EL (cell line): ENCODE measurements at regions not wholly inside any gene's neighbourhood (a gene's known extent, or its start where the extent isn't known, plus 50 kb on each side); places are given as distances from the start of the nearest gene placed in this dataset.

Source experiments
- DNase-seq: peaks from one replicate; pipeline ENCODE4 v3.0.0-alpha.2; 2016

DNA sequence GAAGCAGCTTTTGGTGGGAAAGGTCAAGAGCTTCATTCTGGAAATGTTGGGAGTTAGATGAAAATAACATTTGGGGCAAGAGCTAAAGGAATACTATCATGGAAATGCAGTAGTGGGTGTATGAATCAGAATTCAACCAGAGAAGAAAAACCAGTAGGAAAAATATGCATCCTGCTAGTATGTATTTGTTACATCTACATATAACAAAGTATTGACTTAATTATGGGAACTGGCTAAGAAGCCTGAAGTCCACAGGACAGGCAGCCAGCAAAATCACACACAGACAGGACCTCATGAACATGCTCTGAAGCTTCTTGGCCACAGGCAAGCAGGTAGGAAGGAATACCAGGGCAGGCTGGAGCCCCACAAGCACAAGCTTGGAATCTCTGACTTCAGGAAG, 185.8 kb downstream of the FBXO15 start:
- no peak for DNase-seq

GRCh38 chr18:73959352-73959751, 188.3 kb downstream of the FBXO15 start:
- DNase-seq, result no peak

- DNase-seq, result no peak
Measured at GRCh38 chr18:73954268-73954667, 193.4 kb downstream of the FBXO15 start.

DNA sequence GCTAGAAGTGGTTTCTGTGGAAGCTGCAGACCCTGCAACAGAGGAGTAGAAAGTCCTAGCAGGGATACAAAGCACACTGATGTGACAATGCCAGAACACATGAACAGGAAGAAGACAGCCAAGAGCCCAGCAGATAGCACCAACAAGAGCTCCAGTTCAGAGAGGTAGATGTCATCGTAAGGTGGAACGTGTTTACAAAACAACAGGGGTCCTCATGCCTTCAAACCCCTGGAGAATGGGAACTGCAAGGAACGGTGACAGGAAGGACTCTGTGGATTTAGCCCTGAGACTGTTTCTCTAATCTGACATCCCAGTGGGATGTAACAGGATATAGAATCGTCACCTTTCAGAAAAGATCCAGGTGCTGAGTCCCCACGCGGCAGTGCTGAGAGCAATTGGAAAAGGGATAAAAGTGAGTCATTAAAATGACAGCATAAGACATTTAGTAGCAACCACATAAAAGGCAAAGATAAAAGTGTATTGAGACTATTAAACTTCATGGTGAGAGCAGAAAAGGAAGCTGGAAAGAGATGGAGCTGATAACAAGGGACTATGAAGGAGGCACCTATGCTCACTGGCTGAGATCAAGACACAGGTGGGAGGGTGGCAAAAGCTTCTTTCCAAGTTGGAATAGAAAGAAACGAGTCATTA, 195.2 kb downstream of the FBXO15 start:
- no peak for DNase-seq

DNA sequence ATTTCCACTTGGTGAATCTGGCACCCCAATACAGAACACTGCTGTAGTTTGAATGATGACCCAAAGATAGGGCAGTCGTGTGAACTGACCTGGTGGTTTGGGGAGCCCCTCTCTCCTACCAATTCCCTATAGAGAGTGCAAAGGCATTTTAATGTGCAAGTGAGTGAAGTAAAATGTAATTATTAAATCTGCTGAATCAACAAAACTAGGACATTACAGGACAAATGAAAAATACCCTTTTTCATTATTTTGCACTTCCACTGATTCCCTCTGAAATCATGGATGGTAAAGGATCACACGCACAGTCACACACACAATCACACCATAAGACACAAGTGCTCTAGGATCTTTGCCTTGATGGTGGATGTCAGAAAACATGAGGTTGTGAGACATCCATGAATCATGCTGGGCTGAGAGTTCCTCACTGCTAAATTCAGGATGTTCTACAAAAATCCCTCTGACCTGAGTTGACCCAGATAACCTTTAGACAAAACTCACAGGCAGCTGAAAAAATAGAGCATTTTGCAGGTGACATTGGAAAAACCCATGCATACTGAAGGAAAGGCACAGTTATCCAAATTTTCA, 197.4 kb downstream of the FBXO15 start:
- DNase-seq, result no peak

DNA sequence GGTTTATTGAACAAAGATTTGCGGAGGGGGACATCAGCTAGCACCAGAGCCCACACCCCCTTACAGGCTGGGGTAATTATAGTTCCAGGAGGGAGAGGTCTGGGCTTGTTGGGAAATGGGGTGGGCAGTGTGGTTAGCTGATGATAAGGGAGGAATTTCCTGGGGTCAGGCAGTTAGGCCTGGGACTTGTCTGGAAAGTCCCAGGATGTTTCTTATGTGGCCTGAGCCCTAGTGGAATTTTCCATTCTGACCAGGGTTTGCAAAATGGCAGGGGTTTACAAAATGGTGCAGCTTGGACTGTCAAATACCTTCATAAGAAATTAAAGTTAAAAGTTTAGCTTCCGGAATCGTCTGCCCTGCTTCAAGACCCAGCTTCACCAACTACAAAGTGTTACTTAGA, 199.1 kb downstream of the FBXO15 start:
- peak; percentile 42 for DNase-seq

DNA sequence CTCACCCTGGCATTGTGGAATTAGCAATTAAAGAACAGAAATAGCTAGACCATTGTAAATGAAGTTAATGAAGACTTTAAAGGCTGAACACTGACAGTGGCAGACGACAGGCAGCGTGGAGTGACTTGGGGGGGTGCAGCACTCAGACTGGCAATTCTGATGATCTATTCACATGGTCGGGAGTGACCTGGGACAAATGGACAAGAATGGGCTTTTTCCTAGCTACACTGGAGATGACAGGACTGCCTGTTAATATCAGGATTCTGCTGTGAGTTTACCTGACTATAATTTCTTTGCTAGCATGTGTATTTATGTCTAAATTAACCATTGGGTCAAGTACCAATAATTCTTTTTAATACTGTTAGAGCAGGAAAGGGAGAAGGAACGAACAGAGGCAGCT, 199.6 kb downstream of the FBXO15 start:
- no peak for DNase-seq

GRCh38 chr18:73947180-73947921, 200.3 kb downstream of the FBXO15 start:
- DNase-seq, result no peak

DNA sequence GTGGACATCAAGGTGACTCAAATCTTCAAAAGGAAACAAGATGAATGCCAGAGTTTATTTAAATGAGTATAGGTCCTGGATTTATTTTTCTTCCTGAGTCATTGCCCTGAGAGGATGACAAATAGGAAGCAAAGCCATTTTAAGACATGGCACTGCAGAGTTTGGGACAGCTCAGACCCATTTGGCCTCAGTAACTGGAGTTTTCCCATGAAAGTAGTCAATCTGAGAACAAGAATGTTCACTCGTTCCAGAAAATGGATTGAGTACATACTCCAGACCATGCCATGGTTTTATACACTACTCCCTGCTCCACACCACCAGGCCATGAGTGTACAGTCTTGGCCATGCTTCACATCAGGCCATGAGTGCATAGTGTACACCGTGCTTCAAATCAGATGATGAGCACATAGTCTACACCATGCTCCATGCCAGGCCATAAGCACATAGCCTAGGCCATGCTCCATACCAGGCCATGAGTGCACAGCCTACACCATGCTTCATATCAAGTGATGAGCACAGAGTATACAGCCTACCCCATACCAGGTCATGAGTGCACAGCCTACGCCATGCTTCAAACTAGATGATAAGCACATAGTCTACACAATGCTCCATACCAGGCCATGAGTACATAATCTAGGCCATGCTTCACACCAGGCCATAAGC, 202.4 kb downstream of the FBXO15 start:
- DNase-seq, result peak; percentile 13

GRCh38 chr18:73944715-73945114, 202.9 kb downstream of the FBXO15 start:
- no peak for DNase-seq

DNA sequence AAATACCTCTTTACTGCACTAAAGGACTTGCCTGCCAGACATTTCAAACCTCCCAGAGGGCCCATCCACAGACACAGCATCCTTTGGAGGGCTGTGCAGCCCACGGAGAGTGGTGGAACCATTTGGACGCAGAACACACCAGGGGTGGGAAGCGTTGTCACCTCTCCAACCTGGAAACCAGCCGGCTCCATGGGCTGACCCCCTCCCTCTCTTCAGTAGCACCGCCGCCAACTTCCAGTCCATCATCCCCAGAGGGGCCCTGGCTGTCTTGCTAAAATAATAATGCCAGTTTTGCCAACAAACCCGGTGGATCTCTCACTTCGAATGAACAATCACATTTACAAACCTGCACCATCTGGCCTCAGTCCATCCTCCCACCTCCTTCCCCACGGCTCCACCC, 203.9 kb downstream of the FBXO15 start:
- no peak for DNase-seq

GRCh38 chr18:73942956-73943355, 204.7 kb downstream of the FBXO15 start:
- DNase-seq, result no peak

- DNase-seq, result no peak
Measured at GRCh38 chr18:73942081-73942625, 205.5 kb downstream of the FBXO15 start.

- no peak for DNase-seq
Measured at GRCh38 chr18:73940721-73941120, 206.9 kb downstream of the FBXO15 start.

- no peak for DNase-seq
Measured at GRCh38 chr18:73939391-73939790, 208.2 kb downstream of the FBXO15 start.

DNA sequence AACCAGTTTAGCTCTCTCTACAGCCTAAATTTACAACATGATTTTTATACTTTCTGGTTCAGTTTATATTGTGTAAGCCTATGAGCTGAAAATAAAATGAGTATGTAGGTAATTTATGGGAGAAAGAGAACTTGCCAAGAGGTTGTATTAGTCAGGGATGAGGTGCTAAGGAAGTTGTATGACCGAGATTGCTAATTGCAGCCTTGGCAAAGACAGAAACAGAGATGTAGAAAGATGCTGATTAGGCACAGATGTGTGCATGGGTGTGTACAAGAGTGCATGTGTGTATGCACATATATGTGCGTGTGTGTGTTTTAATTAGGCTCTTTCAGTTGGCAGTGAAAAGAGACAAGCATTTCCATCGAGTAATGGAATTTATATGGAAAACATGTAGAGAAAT, 213.9 kb downstream of the FBXO15 start:
- DNase-seq, result no peak

DNA sequence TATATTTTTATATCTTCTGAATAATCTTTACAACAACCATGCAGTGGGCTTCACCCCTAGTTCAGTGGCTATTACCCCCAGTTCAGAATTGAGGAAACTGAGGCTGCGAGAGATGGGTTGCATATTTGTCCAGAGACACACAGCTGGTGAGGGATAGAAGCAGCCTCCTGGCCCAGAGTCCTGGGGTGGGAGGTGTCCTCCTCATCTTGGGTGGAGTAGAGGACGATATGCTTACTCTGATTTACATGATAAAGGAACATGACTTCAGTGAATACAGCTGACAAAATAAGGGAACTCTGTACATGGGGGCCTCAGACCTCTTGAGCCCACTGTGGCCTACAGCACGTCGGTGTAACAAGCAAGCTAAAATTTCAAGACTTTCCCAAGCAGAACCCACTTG, 214.7 kb downstream of the FBXO15 start:
- no peak for DNase-seq

GRCh38 chr18:73927496-73927895, 220.1 kb downstream of the FBXO15 start:
- no peak for DNase-seq

DNA sequence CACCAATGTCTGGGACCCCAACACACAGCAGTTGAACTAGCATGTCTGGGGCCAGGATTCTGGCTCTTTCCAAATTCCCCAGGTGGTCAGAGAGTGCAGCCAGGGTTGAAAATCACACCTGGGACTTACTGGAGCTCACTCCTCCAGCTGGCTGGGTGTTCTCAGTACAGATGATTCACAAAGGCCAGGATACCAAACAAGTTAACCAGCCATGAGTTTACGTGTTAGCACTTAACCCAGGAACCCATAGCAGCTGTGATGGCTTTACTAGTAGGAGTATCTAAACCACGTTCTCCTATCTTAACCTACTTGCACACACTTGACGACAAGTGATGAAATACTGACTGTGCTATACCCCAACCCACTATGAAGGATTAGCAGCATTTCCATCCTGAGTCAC, 222.8 kb downstream of the FBXO15 start:
- DNase-seq, result no peak

DNA sequence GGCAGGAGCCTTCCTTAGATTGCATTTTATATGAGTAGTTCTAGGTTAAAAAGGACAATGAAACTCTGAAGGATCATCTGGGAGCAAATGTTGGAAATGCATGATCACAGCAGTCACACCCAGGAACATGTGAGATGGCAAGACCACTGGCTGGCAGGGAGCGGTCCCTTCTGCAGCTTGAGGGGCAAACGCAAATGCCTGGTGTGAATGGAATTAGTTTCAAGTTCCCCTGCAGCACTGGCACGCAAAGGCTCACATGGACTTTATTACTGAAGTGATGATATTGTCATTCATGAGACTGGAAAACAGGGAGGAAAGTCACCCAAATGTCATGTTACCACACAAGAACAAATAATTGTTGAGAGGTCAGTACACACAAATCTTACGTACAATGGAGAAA, 223.3 kb downstream of the FBXO15 start:
- no peak for DNase-seq

- peak; percentile 30 for DNase-seq
Measured at GRCh38 chr18:73923866-73924265, 223.8 kb downstream of the FBXO15 start.

DNA sequence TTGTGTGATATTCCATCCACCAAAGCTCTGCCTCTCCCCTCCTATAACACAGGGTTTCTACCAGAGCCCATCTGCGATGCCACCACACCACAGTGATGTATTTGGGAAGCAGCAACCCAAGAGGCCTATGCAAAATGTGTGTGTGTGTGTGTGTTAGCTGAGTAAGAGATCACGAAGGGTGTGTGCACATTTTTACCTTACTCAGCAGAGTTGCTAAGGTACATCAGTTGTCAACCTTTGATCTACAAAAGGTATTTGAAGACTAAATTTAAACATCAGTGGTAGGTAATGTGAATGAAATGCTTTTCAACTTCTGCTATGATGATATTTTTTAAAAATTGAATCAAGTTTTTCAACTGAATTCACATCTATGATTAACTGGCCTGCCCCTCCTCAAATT, 227.6 kb downstream of the FBXO15 start:
- DNase-seq, result no peak

GRCh38 chr18:73918816-73919215, 228.8 kb downstream of the FBXO15 start:
- no peak for DNase-seq

DNA sequence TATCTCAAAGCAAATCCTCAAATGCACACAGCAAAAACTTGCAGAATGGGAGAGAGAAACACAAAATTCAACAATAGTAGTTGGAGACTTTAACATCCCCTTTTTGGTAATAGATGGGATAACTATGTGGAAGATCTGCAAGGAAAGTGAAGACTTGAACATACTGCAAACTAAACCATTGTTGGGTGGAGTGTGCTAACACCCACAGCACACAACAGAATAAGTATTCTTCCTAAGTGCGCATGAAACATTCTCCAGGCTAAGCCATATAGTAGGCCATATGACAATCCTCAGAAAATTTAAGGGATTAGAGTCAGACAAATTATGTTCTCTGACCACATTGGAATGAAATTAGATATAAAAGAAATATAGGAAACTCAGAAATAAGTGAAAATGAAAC, 230.6 kb downstream of the FBXO15 start:
- no peak for DNase-seq
